GM12878 (cell line): ENCODE measurements at regions not wholly inside any gene's neighbourhood (a gene's known extent, or its start where the extent isn't known, plus 50 kb on each side); places are given as distances from the start of the nearest gene placed in this dataset.

Experiments used
- ATAC-seq: fragments of 200-7000 bp; cut with Tn5 transposase; 3 replicates; pipeline ENCODE4 v1.9.1; 2020; ENCODE audit warnings: mild to moderate bottlenecking, moderate library complexity
- BruUV-seq: library from RNA; stranded (reverse); fragments of 400-500 nt; replicated peaks from 2 replicates; lab custom pipeline; 2021; lab: Mats Ljungman, UMichigan
- CTCF ChIA-PET: fragments of 300-600 bp; sonication (Branson Sonifier 250); formaldehyde crosslinking; extraction: SDS; loops from one replicate; lab custom pipeline; 2021; ENCODE audit warnings: inconsistent platforms; lab: Yijun Ruan, JAX
- POLR2A ChIA-PET: fragments of 350-600 bp; formaldehyde crosslinking; extraction: SDS; loops from one replicate; lab custom pipeline; 2021; ENCODE audit warnings: inconsistent platforms; lab: Charles Lee
- RAD21 ChIA-PET: fragments of 300-600 bp; sonication (Branson Sonifier 250); formaldehyde crosslinking; loops from one replicate; lab custom pipeline; 2023; ENCODE audit warnings: antibody characterized with exemption; ENCODE audit not compliant: unreplicated experiment; lab: Charles Lee
- SMC1A ChIA-PET: fragments of 300-600 bp; sonication (Branson Sonifier 250); formaldehyde crosslinking; loops from one replicate; lab custom pipeline; 2023; ENCODE audit not compliant: unreplicated experiment, uncharacterized antibody; lab: Charles Lee
- DNase-seq: peaks from one replicate; pipeline ENCODE4 v3.0.0-alpha.2; 2011; ENCODE audit warnings: low read depth, low spot score
- FAIRE-seq: peaks from 3 replicates; lab custom pipeline; 2011; peaks lifted over from hg19 to GRCh38; lab: Jason Lieb, UNC
- H2AFZ ChIP-seq: 2 replicates; pipeline ENCODE4 v1.6.0; 2011; ENCODE audit warnings: low read depth, low read length, control low read depth; ENCODE audit not compliant: control insufficient read depth
- H3K27ac ChIP-seq: 2 replicates; pipeline ENCODE4 v1.5.1; 2011; ENCODE audit warnings: control low read depth; ENCODE audit not compliant: control insufficient read depth, insufficient read depth
- H3K27me3 ChIP-seq, 2 experiments: replicated peaks in 1 of 2; 2 replicates each; pipeline versions ENCODE4 v1.6.0 to v1.6.1; 2011; ENCODE audit warnings: low read length in 1 of 2; ENCODE audit not compliant: control insufficient read depth in 2 of 2, insufficient read depth in 2 of 2
- H3K36me3 ChIP-seq, 2 experiments: 2 replicates each; pipeline ENCODE4 v1.5.1; 2011; ENCODE audit warnings: low read length in 1 of 2; ENCODE audit not compliant: control insufficient read depth in 2 of 2, insufficient read depth in 2 of 2
- H3K4me1 ChIP-seq: 2 replicates; pipeline ENCODE4 v1.6.1; 2011; ENCODE audit warnings: mild to moderate bottlenecking, low read length, moderate library complexity, mixed read lengths; ENCODE audit not compliant: control insufficient read depth, insufficient read depth
- H3K4me2 ChIP-seq: 2 replicates; pipeline ENCODE4 v1.6.0; 2011; ENCODE audit warnings: control low read depth; ENCODE audit not compliant: control insufficient read depth, insufficient read depth
- H3K4me3 ChIP-seq: fragments of 200-600 bp; sonication (generic); 2 replicates; pipeline ENCODE4 v1.5.1; 2016
- H3K79me2 ChIP-seq: 2 replicates; pipeline ENCODE4 v1.6.0; 2011; ENCODE audit warnings: low read length; ENCODE audit not compliant: control insufficient read depth, insufficient read depth
- H3K9ac ChIP-seq: 2 replicates; pipeline ENCODE4 v1.8.0; 2011; ENCODE audit warnings: low read length, control low read depth, mixed read lengths; ENCODE audit not compliant: control insufficient read depth, insufficient read depth
- H3K9me3 ChIP-seq: replicated peaks from 3 replicates; pipeline ENCODE4 v1.5.1; 2011; ENCODE audit warnings: mild to moderate bottlenecking, low read length; ENCODE audit not compliant: control insufficient read depth, insufficient read depth
- H4K20me1 ChIP-seq: 2 replicates; pipeline ENCODE4 v1.6.0; 2011; ENCODE audit not compliant: control insufficient read depth, insufficient read depth
- ASH2L ChIP-seq: fragments of 300-600, 200-600 bp; sonication (generic); IDR thresholded peaks from 2 replicates; pipeline ENCODE4 v1.6.1; 2017; ENCODE audit warnings: low read depth, mild to moderate bottlenecking, borderline replicate concordance
- DPF2 ChIP-seq: fragments of 450-650 bp; IDR thresholded peaks from 2 replicates; pipeline ENCODE4 v1.6.1; 2017; ENCODE audit warnings: mild to moderate bottlenecking
- GATAD2B ChIP-seq: fragments of 450-650 bp; conservative IDR thresholded peaks from 2 replicates; pipeline ENCODE4 v1.6.1; 2017; ENCODE audit warnings: low read depth, mild to moderate bottlenecking, moderate library complexity
- IKZF1 ChIP-seq: fragments of 450-650 bp; conservative IDR thresholded peaks from 2 replicates; pipeline ENCODE4 v1.6.1; 2017; ENCODE audit warnings: antibody characterized with exemption, mild to moderate bottlenecking
- NRF1 ChIP-seq: conservative IDR thresholded peaks from 2 replicates; pipeline ENCODE4 v1.6.1; 2011; ENCODE audit warnings: mild to moderate bottlenecking, low read depth, low read length, improper control_type of control experiment
- RAD51 ChIP-seq: fragments of 450-650 bp; IDR thresholded peaks from 2 replicates; pipeline ENCODE4 v1.6.1; 2016; ENCODE audit warnings: moderate library complexity, mild to moderate bottlenecking, inconsistent platforms
- RB1 ChIP-seq: fragments of 450-650 bp; formaldehyde crosslinking; IDR thresholded peaks from 2 replicates; pipeline ENCODE4 v1.6.1; 2017; ENCODE audit warnings: mild to moderate bottlenecking, borderline replicate concordance
- TAF1 ChIP-seq: IDR thresholded peaks from 2 replicates; pipeline ENCODE4 v1.6.1; 2011; ENCODE audit warnings: mild to moderate bottlenecking, low read depth, low read length, borderline replicate concordance
- WGBS: methylation state at CpG from one replicate; pipeline ENCODE4 v1.1.6; 2016; ENCODE audit warnings: low lambda C conversion rate; ENCODE audit not compliant: insufficient replicate concordance, insufficient coverage; ENCODE audit errors: missing lambda C conversion rate; 5-methylcytosine and 5-hydroxymethylcytosine counted together
- in situ Hi-C: fragments of 300-500 bp; cut with MboI; formaldehyde crosslinking; loops from 9 replicates; pipeline ENCODE4 v1.14.3; 2018; ENCODE audit warnings: mixed read lengths
- intact Hi-C: fragments of 100-400 bp; cut with micrococcal nuclease; formaldehyde crosslinking; loops from one replicate; pipeline ENCODE4 v1.14.2; 2022; ENCODE audit not compliant: unreplicated experiment
- TF ChIP-seq, protein P1 (sequence below): IDR thresholded peaks from 2 replicates; pipeline ENCODE4 v1.6.1; 2011; ENCODE audit warnings: borderline replicate concordance, low read depth, mild to moderate bottlenecking, moderate library complexity, low read length; ENCODE audit not compliant: insufficient read depth, poor library complexity, severe bottlenecking
- TF ChIP-seq, protein P2 (sequence below): fragments of 450-650 bp; conservative IDR thresholded peaks from 2 replicates; pipeline ENCODE4 v1.6.1; 2017; ENCODE audit warnings: mild to moderate bottlenecking, moderate library complexity
- TF ChIP-seq, protein P3 (sequence below): fragments of 450-650 bp; IDR thresholded peaks from 2 replicates; pipeline ENCODE4 v1.6.1; 2018; ENCODE audit warnings: borderline replicate concordance, mild to moderate bottlenecking; ENCODE audit not compliant: partially characterized antibody
- TF ChIP-seq, protein P4 (sequence below): fragments of 450-650 bp; IDR thresholded peaks from 2 replicates; pipeline ENCODE4 v1.6.1; 2017; ENCODE audit warnings: borderline replicate concordance
- TF ChIP-seq, protein P5 (sequence below): fragments of 450-650 bp; formaldehyde crosslinking; IDR thresholded peaks from 2 replicates; pipeline ENCODE4 v1.4.0; 2020; ENCODE audit warnings: mild to moderate bottlenecking, moderate library complexity

DNA sequence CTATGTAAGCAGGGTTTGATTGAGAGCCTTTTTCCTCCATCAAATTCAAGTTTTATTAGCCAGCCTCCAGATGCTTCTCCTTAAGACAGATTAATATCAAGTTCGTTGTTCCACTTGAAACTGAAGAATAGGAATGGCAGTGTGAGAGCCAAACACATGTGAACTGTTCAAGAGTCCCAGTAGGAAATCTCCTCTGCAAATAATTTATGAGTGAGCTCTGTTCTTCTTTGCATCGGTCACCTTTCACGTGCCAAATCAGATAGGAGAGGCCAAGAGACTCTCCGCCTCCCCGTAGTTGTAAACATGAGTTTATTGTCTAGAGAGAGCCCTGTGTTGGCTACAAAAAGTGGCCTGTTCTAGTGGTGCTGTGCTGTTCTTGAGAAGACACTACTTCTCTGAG, 372.1 kb upstream of the NR2F2 start:
- ChIA-PET RAD21 (no interaction called here), CTCF (no interaction called here), POLR2A (no interaction called here), SMC1A (interaction anchor here (0.6 to 1.5 kb wide), 2 partner anchors 10 to 585 kb away, joined by 3 read pairs; no protein-coding TSS in a partner anchor)
- Histone ChIP-seq H3K9ac (no peak overlapping the region), H3K27ac (no peak overlapping the region), H4K20me1 (no peaks in the 10 kb centered on the region), H3K79me2 (no peaks in the 10 kb centered on the region), H3K27me3 (no peaks in the 10 kb centered on the region), H3K4me3 (no peak overlapping the region), H3K4me1 (no peaks in the 10 kb centered on the region), H3K4me2 (no peak overlapping the region), H3K9me3 (peaks cover 7% of the 10 kb centered on the region; the same call in 2 of the 3 replicates), H3K36me3 (no peaks in the 10 kb centered on the region), H2AFZ (no peak overlapping the region)
- intact Hi-C loops: no loop called here
- in situ Hi-C loops: no loop called here
- ATAC-seq: no peak
- WGBS: 39% methylated on average over 5 of the region's 5 CpGs
- no peak for FAIRE-seq
- BruUV-seq: no TSS peak
- DNase-seq: no peak
- TF ChIP-seq, protein P1, sequence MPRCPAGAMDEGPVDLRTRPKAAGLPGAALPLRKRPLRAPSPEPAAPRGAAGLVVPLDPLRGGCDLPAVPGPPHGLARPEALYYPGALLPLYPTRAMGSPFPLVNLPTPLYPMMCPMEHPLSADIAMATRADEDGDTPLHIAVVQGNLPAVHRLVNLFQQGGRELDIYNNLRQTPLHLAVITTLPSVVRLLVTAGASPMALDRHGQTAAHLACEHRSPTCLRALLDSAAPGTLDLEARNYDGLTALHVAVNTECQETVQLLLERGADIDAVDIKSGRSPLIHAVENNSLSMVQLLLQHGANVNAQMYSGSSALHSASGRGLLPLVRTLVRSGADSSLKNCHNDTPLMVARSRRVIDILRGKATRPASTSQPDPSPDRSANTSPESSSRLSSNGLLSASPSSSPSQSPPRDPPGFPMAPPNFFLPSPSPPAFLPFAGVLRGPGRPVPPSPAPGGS: no peak
- TF ChIP-seq IKZF1 (no peak), GATAD2B (no peak), TAF1 (no peak), NRF1 (no peak), RAD51 (no peak), RB1 (no peak), ASH2L (no peak), DPF2 (no peak)
- TF ChIP-seq, protein P2, sequence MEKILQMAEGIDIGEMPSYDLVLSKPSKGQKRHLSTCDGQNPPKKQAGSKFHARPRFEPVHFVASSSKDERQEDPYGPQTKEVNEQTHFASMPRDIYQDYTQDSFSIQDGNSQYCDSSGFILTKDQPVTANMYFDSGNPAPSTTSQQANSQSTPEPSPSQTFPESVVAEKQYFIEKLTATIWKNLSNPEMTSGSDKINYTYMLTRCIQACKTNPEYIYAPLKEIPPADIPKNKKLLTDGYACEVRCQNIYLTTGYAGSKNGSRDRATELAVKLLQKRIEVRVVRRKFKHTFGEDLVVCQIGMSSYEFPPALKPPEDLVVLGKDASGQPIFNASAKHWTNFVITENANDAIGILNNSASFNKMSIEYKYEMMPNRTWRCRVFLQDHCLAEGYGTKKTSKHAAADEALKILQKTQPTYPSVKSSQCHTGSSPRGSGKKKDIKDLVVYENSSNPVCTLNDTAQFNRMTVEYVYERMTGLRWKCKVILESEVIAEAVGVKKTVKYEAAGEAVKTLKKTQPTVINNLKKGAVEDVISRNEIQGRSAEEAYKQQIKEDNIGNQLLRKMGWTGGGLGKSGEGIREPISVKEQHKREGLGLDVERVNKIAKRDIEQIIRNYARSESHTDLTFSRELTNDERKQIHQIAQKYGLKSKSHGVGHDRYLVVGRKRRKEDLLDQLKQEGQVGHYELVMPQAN: no peak
- TF ChIP-seq, protein P3, sequence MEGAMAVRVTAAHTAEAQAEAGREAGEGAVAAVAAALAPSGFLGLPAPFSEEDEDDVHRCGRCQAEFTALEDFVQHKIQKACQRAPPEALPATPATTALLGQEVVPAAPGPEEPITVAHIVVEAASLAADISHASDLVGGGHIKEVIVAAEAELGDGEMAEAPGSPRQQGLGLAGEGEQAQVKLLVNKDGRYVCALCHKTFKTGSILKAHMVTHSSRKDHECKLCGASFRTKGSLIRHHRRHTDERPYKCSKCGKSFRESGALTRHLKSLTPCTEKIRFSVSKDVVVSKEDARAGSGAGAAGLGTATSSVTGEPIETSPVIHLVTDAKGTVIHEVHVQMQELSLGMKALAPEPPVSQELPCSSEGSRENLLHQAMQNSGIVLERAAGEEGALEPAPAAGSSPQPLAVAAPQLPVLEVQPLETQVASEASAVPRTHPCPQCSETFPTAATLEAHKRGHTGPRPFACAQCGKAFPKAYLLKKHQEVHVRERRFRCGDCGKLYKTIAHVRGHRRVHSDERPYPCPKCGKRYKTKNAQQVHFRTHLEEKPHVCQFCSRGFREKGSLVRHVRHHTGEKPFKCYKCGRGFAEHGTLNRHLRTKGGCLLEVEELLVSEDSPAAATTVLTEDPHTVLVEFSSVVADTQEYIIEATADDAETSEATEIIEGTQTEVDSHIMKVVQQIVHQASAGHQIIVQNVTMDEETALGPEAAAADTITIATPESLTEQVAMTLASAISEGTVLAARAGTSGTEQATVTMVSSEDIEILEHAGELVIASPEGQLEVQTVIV: no peak
- TF ChIP-seq, protein P4, sequence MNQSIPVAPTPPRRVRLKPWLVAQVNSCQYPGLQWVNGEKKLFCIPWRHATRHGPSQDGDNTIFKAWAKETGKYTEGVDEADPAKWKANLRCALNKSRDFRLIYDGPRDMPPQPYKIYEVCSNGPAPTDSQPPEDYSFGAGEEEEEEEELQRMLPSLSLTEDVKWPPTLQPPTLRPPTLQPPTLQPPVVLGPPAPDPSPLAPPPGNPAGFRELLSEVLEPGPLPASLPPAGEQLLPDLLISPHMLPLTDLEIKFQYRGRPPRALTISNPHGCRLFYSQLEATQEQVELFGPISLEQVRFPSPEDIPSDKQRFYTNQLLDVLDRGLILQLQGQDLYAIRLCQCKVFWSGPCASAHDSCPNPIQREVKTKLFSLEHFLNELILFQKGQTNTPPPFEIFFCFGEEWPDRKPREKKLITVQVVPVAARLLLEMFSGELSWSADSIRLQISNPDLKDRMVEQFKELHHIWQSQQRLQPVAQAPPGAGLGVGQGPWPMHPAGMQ: no peak
- TF ChIP-seq, protein P5, sequence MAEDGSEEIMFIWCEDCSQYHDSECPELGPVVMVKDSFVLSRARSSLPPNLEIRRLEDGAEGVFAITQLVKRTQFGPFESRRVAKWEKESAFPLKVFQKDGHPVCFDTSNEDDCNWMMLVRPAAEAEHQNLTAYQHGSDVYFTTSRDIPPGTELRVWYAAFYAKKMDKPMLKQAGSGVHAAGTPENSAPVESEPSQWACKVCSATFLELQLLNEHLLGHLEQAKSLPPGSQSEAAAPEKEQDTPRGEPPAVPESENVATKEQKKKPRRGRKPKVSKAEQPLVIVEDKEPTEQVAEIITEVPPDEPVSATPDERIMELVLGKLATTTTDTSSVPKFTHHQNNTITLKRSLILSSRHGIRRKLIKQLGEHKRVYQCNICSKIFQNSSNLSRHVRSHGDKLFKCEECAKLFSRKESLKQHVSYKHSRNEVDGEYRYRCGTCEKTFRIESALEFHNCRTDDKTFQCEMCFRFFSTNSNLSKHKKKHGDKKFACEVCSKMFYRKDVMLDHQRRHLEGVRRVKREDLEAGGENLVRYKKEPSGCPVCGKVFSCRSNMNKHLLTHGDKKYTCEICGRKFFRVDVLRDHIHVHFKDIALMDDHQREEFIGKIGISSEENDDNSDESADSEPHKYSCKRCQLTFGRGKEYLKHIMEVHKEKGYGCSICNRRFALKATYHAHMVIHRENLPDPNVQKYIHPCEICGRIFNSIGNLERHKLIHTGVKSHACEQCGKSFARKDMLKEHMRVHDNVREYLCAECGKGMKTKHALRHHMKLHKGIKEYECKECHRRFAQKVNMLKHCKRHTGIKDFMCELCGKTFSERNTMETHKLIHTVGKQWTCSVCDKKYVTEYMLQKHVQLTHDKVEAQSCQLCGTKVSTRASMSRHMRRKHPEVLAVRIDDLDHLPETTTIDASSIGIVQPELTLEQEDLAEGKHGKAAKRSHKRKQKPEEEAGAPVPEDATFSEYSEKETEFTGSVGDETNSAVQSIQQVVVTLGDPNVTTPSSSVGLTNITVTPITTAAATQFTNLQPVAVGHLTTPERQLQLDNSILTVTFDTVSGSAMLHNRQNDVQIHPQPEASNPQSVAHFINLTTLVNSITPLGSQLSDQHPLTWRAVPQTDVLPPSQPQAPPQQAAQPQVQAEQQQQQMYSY (CRISPR knock-in tag): no peak
